Ishikawa (cell line): ENCODE measurements at regions not wholly inside any gene's neighbourhood (a gene's known extent, or its start where the extent isn't known, plus 50 kb on each side); places are given as distances from the start of the nearest gene placed in this dataset.

Source experiments
- TCF12 ChIP-seq: IDR thresholded peaks from 2 replicates; pipeline ENCODE4 v1.6.1; 2012; ENCODE audit warnings: low read depth
- TF ChIP-seq, protein P1 (sequence below): IDR thresholded peaks from 2 replicates; pipeline ENCODE4 v1.6.1; 2012; ENCODE audit warnings: low read depth, mild to moderate bottlenecking
- TF ChIP-seq, protein P2 (sequence below): IDR thresholded peaks from 2 replicates; pipeline ENCODE4 v1.6.1; 2012

- TF ChIP-seq, protein P1, sequence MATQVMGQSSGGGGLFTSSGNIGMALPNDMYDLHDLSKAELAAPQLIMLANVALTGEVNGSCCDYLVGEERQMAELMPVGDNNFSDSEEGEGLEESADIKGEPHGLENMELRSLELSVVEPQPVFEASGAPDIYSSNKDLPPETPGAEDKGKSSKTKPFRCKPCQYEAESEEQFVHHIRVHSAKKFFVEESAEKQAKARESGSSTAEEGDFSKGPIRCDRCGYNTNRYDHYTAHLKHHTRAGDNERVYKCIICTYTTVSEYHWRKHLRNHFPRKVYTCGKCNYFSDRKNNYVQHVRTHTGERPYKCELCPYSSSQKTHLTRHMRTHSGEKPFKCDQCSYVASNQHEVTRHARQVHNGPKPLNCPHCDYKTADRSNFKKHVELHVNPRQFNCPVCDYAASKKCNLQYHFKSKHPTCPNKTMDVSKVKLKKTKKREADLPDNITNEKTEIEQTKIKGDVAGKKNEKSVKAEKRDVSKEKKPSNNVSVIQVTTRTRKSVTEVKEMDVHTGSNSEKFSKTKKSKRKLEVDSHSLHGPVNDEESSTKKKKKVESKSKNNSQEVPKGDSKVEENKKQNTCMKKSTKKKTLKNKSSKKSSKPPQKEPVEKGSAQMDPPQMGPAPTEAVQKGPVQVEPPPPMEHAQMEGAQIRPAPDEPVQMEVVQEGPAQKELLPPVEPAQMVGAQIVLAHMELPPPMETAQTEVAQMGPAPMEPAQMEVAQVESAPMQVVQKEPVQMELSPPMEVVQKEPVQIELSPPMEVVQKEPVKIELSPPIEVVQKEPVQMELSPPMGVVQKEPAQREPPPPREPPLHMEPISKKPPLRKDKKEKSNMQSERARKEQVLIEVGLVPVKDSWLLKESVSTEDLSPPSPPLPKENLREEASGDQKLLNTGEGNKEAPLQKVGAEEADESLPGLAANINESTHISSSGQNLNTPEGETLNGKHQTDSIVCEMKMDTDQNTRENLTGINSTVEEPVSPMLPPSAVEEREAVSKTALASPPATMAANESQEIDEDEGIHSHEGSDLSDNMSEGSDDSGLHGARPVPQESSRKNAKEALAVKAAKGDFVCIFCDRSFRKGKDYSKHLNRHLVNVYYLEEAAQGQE = no peak
- no peak for TF ChIP-seq TCF12
- TF ChIP-seq, protein P2, sequence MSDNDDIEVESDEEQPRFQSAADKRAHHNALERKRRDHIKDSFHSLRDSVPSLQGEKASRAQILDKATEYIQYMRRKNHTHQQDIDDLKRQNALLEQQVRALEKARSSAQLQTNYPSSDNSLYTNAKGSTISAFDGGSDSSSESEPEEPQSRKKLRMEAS = no peak
These were observed 191.4 kb downstream of the SPRY1 start for GRCh38 chr4:123587983-123588494.
